ENCODE measurements at regions not wholly inside any gene's neighbourhood (a gene's known extent, or its start where the extent isn't known, plus 50 kb on each side); places are given as distances from the start of the nearest gene placed in this dataset.

DNA sequence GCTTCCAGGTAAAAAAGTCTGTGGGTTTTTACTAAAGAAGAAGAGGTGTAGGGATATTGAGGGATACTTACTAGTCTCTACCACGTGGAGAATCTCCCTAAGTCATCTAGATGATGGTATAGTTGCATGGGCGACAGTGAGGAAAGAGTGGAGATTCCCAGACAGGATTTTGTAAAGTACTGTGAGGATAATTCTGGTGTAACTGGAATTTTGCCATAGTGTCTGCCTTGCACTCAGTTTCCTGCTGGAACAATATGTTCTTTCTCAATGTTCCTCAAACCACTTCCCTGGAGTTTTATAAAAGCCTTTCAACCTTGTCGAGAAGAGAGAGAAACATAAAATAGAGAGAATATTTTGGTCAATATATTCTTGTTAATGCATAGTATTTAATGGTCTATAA is 95.1 kb upstream of the WLS start:
- TF ChIP-seq, protein P1, sequence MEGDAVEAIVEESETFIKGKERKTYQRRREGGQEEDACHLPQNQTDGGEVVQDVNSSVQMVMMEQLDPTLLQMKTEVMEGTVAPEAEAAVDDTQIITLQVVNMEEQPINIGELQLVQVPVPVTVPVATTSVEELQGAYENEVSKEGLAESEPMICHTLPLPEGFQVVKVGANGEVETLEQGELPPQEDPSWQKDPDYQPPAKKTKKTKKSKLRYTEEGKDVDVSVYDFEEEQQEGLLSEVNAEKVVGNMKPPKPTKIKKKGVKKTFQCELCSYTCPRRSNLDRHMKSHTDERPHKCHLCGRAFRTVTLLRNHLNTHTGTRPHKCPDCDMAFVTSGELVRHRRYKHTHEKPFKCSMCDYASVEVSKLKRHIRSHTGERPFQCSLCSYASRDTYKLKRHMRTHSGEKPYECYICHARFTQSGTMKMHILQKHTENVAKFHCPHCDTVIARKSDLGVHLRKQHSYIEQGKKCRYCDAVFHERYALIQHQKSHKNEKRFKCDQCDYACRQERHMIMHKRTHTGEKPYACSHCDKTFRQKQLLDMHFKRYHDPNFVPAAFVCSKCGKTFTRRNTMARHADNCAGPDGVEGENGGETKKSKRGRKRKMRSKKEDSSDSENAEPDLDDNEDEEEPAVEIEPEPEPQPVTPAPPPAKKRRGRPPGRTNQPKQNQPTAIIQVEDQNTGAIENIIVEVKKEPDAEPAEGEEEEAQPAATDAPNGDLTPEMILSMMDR (IDR thresholded peaks at IDR 0.05) = no peak
- no peak for TF ChIP-seq POLR2A (IDR thresholded peaks at IDR 0.05)
